ENCODE measurements at regions not wholly inside any gene's neighbourhood (a gene's known extent, or its start where the extent isn't known, plus 50 kb on each side); places are given as distances from the start of the nearest gene placed in this dataset.

GRCh38 chr21:41071258-41072171 is 96.4 kb upstream of the BACE2 start:
- TF ChIP-seq CTCF (IDR thresholded peaks at IDR 0.05), result no peak
- intact Hi-C loops (cut with DNase I; ENCODE audit: low total_unique reads), result no loop called here
- Histone ChIP-seq H3K4me1 (peaks cover 0 to 9% (median 5%) of the 10 kb centered on the region in 4 donors), H3K27ac (no peak overlapping the region), H3K9me3 (no peaks in the 10 kb centered on the region), H3K36me3 (no peaks in the 10 kb centered on the region), H3K4me3 (no peak overlapping the region), H3K27me3 (peaks cover 0 to 46% of the 10 kb centered on the region in 2 donors)
- no peak for DNase-seq

- Histone ChIP-seq H3K9me3 (no peaks in the 10 kb centered on the region), H3K36me3 (no peaks in the 10 kb centered on the region), H3K27me3 (peaks cover 0 to 44% of the 10 kb centered on the region in 2 donors), H3K4me1 (peaks cover 0 to 7% (median 4%) of the 10 kb centered on the region in 4 donors), H3K4me3 (no peak overlapping the region), H3K27ac (no peak overlapping the region)
- intact Hi-C loops (cut with DNase I; ENCODE audit: low total_unique reads), result no loop called here
- TF ChIP-seq CTCF (IDR thresholded peaks at IDR 0.05), result no peak
- no peak for DNase-seq
These were observed 94.4 kb upstream of the BACE2 start for GRCh38 chr21:41073558-41073957.

DNA sequence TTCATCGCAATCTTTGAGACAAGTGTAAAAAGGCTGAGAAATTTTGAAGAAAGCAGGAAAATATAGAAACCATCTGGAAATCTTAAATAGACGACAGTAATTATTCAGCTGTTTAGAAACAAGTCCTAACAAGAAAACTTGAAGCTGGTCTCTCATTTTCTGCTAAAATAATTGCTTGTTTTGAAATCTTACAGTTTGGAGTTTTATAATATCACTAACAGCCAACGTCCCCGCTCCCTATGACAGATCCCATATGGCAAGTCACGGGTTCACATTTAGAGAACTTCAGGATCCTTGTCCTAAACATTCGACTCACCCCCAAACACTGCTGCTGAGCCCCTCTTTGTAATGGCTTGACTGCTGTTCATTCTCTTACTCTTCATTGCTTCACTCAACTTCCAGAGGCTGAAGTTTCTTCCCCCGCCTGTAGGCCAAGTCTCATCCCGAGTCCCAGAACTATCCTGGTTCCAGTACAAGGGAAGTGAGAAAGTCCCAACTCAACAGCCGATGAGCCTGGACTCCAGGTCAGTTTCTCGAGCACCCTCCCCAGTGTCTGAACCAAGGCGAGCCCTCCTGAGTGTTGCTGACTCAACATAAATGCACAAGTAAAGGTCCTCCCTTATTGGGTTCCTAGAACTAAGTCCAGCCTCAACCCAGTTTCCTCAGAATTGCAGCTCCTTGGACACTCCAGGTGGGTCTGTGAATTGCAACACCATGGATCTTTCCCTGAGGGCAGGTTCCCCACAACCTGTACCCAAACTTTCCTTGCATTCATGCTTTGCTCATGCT is 93.4 kb upstream of the BACE2 start:
- Histone ChIP-seq H3K27ac (no peak overlapping the region), H3K36me3 (no peaks in the 10 kb centered on the region), H3K4me1 (no peaks in the 10 kb centered on the region), H3K9me3 (no peaks in the 10 kb centered on the region), H3K4me3 (no peak overlapping the region), H3K27me3 (peaks cover 0 to 34% of the 10 kb centered on the region in 2 donors)
- DNase-seq, result no peak
- no peak for TF ChIP-seq CTCF (IDR thresholded peaks at IDR 0.05)
- intact Hi-C loops (cut with DNase I; ENCODE audit: low total_unique reads), result no loop called here

DNA sequence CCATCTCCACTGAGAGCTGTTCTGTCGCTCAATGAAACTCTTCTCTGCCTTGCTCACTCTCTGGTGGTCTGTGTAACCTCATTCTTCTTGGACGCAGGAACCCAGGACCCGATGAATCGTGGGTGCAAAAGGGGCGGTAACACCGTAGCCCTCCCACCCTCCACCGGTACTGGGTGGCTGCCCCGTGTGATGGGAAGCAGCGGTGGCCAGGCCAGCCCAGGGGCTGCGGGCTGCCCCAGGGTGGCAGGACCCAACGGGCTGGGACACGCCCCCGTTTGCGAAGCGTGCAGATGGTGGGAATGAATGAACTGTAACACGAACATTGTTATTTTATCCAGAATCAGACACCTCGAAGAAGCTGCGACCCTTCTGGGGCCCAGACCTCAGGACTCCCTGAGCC is 92.3 kb upstream of the BACE2 start:
- intact Hi-C loops (cut with DNase I; ENCODE audit: low total_unique reads), result no loop called here
- DNase-seq, result no peak
- no peak for TF ChIP-seq CTCF (IDR thresholded peaks at IDR 0.05)
- Histone ChIP-seq H3K4me1 (no peaks in the 10 kb centered on the region), H3K27me3 (peaks cover 0 to 25% of the 10 kb centered on the region in 2 donors), H3K36me3 (no peaks in the 10 kb centered on the region), H3K9me3 (no peaks in the 10 kb centered on the region), H3K27ac (no peak overlapping the region), H3K4me3 (no peak overlapping the region)

- no peaks in the 10 kb centered on the region for H3K36me3 ChIP-seq
- TF ChIP-seq CTCF (IDR thresholded peaks at IDR 0.05), result no peak
- H3K4me1 ChIP-seq, result no peaks in the 10 kb centered on the region
- no peak overlapping the region for H3K27ac ChIP-seq
- H3K4me3 ChIP-seq, result no peak overlapping the region
- intact Hi-C loops (cut with DNase I; ENCODE audit: low total_unique reads), result no loop called here
- no peaks in the 10 kb centered on the region for H3K9me3 ChIP-seq
- DNase-seq, result no peak
- H3K27me3 ChIP-seq, result peaks cover 0 to 21% of the 10 kb centered on the region in 2 donors
These were observed 91.9 kb upstream of the BACE2 start for GRCh38 chr21:41076064-41076463.
